ENCODE measurements at regions not wholly inside any gene's neighbourhood (a gene's known extent, or its start where the extent isn't known, plus 50 kb on each side); places are given as distances from the start of the nearest gene placed in this dataset.

DNA sequence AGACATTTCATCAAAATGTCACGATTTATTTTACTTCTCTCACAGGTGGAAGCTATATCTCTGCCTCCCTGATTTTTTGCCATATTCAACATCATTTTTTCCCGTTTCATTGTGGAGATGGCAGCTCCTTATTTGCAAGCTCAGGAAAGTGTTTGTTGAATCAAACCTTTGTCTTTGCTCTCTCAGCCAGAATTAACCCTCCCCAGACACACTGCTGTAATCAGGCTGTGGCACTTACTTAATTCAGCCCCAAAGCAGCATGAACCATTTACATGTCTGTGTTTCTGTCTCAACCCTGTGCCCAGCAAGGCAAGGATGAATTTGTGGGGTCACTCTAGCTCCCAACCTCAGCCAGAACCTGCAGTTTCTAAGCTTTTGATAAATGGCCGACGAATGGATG lies 397.2 kb downstream of the TCERG1L start:
- intact Hi-C loops (cut with micrococcal nuclease) = no loop called here
- Histone ChIP-seq H3K36me3 (ENCODE audit: insufficient read depth, low read length) (no peaks in the 10 kb centered on the region), H3K27me3 (ENCODE audit: insufficient read depth, low read length) (no peaks in the 10 kb centered on the region), H3K4me1 (ENCODE audit: insufficient read depth, low read length) (no peaks in the 10 kb centered on the region), H3K27ac (ENCODE audit: low read depth, low read length) (no peak overlapping the region), H3K9me3 (ENCODE audit: control insufficient read depth in 1 of 2, low read length in 2 of 2) (no peaks in the 10 kb centered on the region), H3K4me3 (ENCODE audit: low read length in 2 of 2) (no peak overlapping the region)
- Mint-ChIP-seq H3K27ac (no peak overlapping the region), H3K9me3 (peaks cover 2 to 20% (median 6%) of the 10 kb centered on the region in 8 donors), H3K27me3 (no peaks in the 10 kb centered on the region), H3K4me1 (no peaks in the 10 kb centered on the region), H3K4me3 (no peak overlapping the region), H3K36me3 (peaks cover 0 to 3% of the 10 kb centered on the region in 2 donors)
- no peak for DNase-seq
- ChIA-PET POLR2A (ENCODE audit: partially characterized antibody) (no interaction called here), CTCF (ENCODE audit: partially characterized antibody) (no interaction called here)

DNA sequence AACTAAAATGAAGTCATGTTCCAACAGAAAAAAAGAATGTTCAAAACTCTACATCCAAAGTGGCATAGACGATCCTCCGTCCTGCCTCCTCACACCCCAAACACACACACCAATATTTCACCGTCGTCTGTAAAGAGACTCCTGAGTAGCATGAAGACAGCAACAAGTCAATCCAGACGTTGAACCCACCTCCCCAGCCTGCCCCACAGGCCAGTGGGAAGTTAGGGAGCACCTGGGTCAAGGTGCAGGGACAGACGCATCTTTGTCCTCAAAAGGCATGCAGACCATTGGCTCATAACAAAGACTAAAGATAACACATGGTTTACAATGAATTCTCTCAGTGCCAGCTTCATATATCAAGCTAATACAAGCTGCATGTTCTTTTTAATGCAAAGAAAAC lies 396.5 kb downstream of the TCERG1L start:
- ChIA-PET CTCF (ENCODE audit: partially characterized antibody) (no interaction called here), POLR2A (ENCODE audit: partially characterized antibody) (no interaction called here)
- Histone ChIP-seq H3K36me3 (ENCODE audit: insufficient read depth, low read length) (no peaks in the 10 kb centered on the region), H3K9me3 (ENCODE audit: control insufficient read depth in 1 of 2, low read length in 2 of 2) (no peaks in the 10 kb centered on the region), H3K4me3 (ENCODE audit: low read length in 2 of 2) (no peak overlapping the region), H3K27me3 (ENCODE audit: insufficient read depth, low read length) (no peaks in the 10 kb centered on the region), H3K4me1 (ENCODE audit: insufficient read depth, low read length) (no peaks in the 10 kb centered on the region), H3K27ac (ENCODE audit: low read depth, low read length) (no peak overlapping the region)
- Mint-ChIP-seq H3K36me3 (peaks cover 0 to 3% of the 10 kb centered on the region in 2 donors), H3K27ac (no peak overlapping the region), H3K4me1 (no peaks in the 10 kb centered on the region), H3K9me3 (peaks cover 2 to 20% (median 6%) of the 10 kb centered on the region in 8 donors), H3K27me3 (no peaks in the 10 kb centered on the region), H3K4me3 (no peak overlapping the region)
- DNase-seq = no peak
- intact Hi-C loops (cut with micrococcal nuclease) = no loop called here

DNA sequence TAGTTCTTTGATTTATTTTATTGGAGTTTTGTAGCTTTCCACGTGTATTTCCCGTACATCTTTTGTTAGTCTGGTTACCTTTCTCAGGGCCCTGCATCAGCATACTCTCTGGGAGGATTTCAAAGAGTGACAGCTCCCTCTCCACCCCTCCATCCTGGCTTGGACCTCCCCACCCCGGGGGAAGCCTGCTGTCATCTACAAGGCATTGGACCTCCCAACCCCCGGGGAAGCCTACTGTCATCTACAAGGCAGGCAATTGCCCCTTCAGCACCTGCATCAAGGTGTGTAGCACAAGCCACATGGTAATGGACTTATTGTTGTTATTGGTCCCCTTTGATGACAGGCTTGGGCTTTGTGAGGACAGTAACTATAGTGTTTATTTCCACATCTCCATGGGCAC lies 390.1 kb downstream of the TCERG1L start:
- Mint-ChIP-seq H3K27ac (no peak overlapping the region), H3K4me3 (no peak overlapping the region), H3K36me3 (no peaks in the 10 kb centered on the region), H3K27me3 (no peaks in the 10 kb centered on the region), H3K4me1 (no peaks in the 10 kb centered on the region), H3K9me3 (peaks cover 0 to 2% (median 0%) of the 10 kb centered on the region in 8 donors)
- H3K4me1 ChIP-seq (ENCODE audit: insufficient read depth, low read length) = no peaks in the 10 kb centered on the region
- intact Hi-C loops (cut with micrococcal nuclease) = no loop called here
- H3K27me3 ChIP-seq (ENCODE audit: insufficient read depth, low read length) = no peaks in the 10 kb centered on the region
- DNase-seq = no peak
- CTCF ChIA-PET (ENCODE audit: partially characterized antibody) = no interaction called here
- no peaks in the 10 kb centered on the region for H3K9me3 ChIP-seq (ENCODE audit: control insufficient read depth in 1 of 2, low read length in 2 of 2)
- POLR2A ChIA-PET (ENCODE audit: partially characterized antibody) = no interaction called here
- H3K4me3 ChIP-seq (ENCODE audit: low read length in 2 of 2) = no peak overlapping the region
- no peak overlapping the region for H3K27ac ChIP-seq (ENCODE audit: low read depth, low read length)
- no peaks in the 10 kb centered on the region for H3K36me3 ChIP-seq (ENCODE audit: insufficient read depth, low read length)

DNA sequence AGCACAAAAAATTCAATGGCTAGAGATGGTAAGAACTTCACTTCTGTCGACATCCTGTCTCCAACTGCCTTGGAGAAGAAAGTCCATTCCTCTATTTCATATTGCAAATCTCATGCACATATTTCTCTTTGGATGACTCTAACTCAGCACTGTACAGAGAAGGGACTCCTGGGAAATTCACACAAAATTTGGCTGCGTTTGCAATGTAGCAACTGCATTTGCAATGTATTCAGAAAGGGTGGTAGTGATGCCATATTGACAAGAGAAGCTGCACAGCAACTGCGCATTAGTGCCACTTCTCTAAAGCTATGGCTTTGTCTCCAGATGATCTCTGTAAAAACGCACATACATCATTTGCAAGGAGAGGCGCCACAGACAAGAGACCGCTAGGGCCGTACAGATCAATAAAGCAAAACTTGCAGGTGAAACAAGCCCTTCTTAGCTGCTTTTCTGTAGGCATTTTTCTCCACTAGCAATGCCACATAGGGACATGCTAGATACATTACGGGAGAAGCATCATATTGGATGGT lies 389.5 kb downstream of the TCERG1L start:
- POLR2A ChIA-PET (ENCODE audit: partially characterized antibody) = no interaction called here
- intact Hi-C loops (cut with micrococcal nuclease) = no loop called here

DNA sequence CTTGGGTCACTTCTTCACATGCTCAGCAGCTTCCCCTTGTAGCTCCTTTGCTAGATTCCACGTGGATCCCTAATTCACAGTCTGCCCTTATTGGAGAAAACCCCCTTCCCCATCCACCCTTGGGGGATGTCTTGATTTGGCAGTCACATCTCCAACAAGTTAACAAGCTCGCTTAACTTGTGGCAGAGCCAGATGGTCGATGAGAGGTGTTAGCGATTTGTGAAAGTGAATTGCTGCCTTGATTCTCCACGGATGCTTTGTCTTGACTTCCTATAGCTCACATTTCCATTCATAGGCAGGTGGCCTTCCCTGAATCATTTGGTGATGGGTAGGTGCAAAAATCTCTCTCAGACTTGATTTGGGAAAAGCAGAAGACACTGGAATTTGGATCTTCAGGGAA lies 387.9 kb downstream of the TCERG1L start:
- DNase-seq = no peak
- Histone ChIP-seq H3K36me3 (ENCODE audit: insufficient read depth, low read length) (no peaks in the 10 kb centered on the region), H3K9me3 (ENCODE audit: control insufficient read depth in 1 of 2, low read length in 2 of 2) (no peaks in the 10 kb centered on the region), H3K4me3 (ENCODE audit: low read length in 2 of 2) (no peak overlapping the region), H3K4me1 (ENCODE audit: insufficient read depth, low read length) (no peaks in the 10 kb centered on the region), H3K27me3 (ENCODE audit: insufficient read depth, low read length) (no peaks in the 10 kb centered on the region), H3K27ac (ENCODE audit: low read depth, low read length) (no peak overlapping the region)
- H3K27ac Mint-ChIP-seq = no peak overlapping the region
- ChIA-PET POLR2A (ENCODE audit: partially characterized antibody) (no interaction called here), CTCF (ENCODE audit: partially characterized antibody) (no interaction called here)
- no peaks in the 10 kb centered on the region for H3K36me3 Mint-ChIP-seq
- intact Hi-C loops (cut with micrococcal nuclease) = no loop called here
- no peaks in the 10 kb centered on the region for H3K9me3 Mint-ChIP-seq
- no peaks in the 10 kb centered on the region for H3K4me1 Mint-ChIP-seq
- no peak overlapping the region for H3K4me3 Mint-ChIP-seq
- H3K27me3 Mint-ChIP-seq = no peaks in the 10 kb centered on the region

More for the DNA sequence above, 389.5 kb downstream of the TCERG1L start:
- no peak overlapping the region for H3K4me3 ChIP-seq (ENCODE audit: low read length in 2 of 2)
- Mint-ChIP-seq H3K4me3 (no peak overlapping the region), H3K4me1 (no peaks in the 10 kb centered on the region), H3K9me3 (no peaks in the 10 kb centered on the region), H3K27ac (no peak overlapping the region), H3K27me3 (no peaks in the 10 kb centered on the region), H3K36me3 (no peaks in the 10 kb centered on the region)
- H3K36me3 ChIP-seq (ENCODE audit: insufficient read depth, low read length) = no peaks in the 10 kb centered on the region
- CTCF ChIA-PET (ENCODE audit: partially characterized antibody) = no interaction called here
- no peak for DNase-seq
- no peaks in the 10 kb centered on the region for H3K27me3 ChIP-seq (ENCODE audit: insufficient read depth, low read length)
- no peaks in the 10 kb centered on the region for H3K4me1 ChIP-seq (ENCODE audit: insufficient read depth, low read length)
- no peak overlapping the region for H3K27ac ChIP-seq (ENCODE audit: low read depth, low read length)
- no peaks in the 10 kb centered on the region for H3K9me3 ChIP-seq (ENCODE audit: control insufficient read depth in 1 of 2, low read length in 2 of 2)

DNA sequence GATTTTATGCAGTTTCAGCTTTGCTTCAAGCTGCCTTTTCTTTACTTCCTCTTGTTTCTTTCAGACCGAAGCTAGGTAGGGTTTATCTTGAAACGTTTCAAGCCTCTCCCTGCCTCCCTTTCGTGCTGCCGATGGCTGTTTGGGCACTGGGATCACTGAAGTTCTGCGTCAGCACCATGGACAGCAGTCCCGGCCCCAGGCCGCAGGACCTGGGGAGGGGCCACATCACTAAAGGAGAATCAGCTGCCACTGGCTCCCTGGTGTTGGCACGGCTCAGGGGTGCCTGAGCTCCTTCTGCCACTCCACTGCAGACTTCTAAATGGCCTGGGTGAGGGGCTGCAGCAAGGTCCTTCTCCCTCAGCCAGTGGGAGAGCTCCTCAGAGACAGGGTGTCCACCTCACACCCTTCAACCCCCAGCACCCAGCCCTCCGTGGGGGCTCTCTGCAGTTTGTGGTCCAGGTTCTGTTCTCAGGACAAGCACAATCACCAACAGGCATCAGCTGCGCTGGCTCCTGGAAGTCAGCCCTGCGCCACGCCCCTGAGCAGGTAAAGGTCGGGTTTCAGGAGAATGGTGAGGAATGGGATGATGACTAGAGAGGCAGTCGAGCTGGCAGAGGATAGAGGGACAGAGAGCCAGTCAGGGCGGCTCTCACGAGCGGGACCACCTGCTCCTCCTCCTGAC lies 387.2 kb downstream of the TCERG1L start:
- ChIA-PET POLR2A (ENCODE audit: partially characterized antibody) (no interaction called here), CTCF (ENCODE audit: partially characterized antibody) (no interaction called here)
- Mint-ChIP-seq H3K27ac (no peak overlapping the region), H3K36me3 (no peaks in the 10 kb centered on the region), H3K27me3 (no peaks in the 10 kb centered on the region), H3K4me3 (no peak overlapping the region), H3K9me3 (no peaks in the 10 kb centered on the region), H3K4me1 (no peaks in the 10 kb centered on the region)
- no peaks in the 10 kb centered on the region for H3K36me3 ChIP-seq (ENCODE audit: insufficient read depth, low read length)
- no peak overlapping the region for H3K4me3 ChIP-seq (ENCODE audit: low read length in 2 of 2)
- H3K27me3 ChIP-seq (ENCODE audit: insufficient read depth, low read length) = no peaks in the 10 kb centered on the region
- intact Hi-C loops (cut with micrococcal nuclease) = no loop called here
- H3K4me1 ChIP-seq (ENCODE audit: insufficient read depth, low read length) = no peaks in the 10 kb centered on the region
- H3K27ac ChIP-seq (ENCODE audit: low read depth, low read length) = no peak overlapping the region
- no peaks in the 10 kb centered on the region for H3K9me3 ChIP-seq (ENCODE audit: control insufficient read depth in 1 of 2, low read length in 2 of 2)
- DNase-seq = no peak

DNA sequence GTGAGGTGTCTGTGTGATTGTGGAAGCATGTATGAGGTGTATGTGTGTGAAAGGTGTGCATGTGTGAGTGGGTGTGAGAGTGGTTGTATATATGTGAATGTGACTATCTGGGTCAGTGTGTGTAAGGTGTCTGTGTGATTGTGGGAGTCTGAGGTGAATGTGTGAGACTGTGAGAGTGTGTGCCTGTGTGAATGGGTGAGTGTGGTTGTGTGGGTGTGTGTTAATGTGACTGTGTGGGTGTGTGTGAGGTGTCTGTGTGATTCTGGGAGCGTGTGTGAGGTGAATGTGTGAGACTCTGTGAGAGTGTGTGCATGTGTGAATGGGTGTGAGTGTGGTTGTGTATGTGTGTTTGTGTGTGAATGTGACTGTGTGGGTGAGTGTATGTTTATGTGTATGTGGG lies 385.1 kb downstream of the TCERG1L start:
- H3K36me3 Mint-ChIP-seq = no peaks in the 10 kb centered on the region
- no peaks in the 10 kb centered on the region for H3K27me3 ChIP-seq (ENCODE audit: insufficient read depth, low read length)
- H3K9me3 ChIP-seq (ENCODE audit: control insufficient read depth in 1 of 2, low read length in 2 of 2) = no peaks in the 10 kb centered on the region
- H3K27ac Mint-ChIP-seq = no peak overlapping the region
- no peak overlapping the region for H3K27ac ChIP-seq (ENCODE audit: low read depth, low read length)
- H3K4me3 Mint-ChIP-seq = no peak overlapping the region
- intact Hi-C loops (cut with micrococcal nuclease) = no loop called here
- no peaks in the 10 kb centered on the region for H3K36me3 ChIP-seq (ENCODE audit: insufficient read depth, low read length)
- no peaks in the 10 kb centered on the region for H3K4me1 ChIP-seq (ENCODE audit: insufficient read depth, low read length)
- no peak overlapping the region for H3K4me3 ChIP-seq (ENCODE audit: low read length in 2 of 2)
- ChIA-PET POLR2A (ENCODE audit: partially characterized antibody) (no interaction called here), CTCF (ENCODE audit: partially characterized antibody) (no interaction called here)
- DNase-seq = no peak
- no peaks in the 10 kb centered on the region for H3K4me1 Mint-ChIP-seq
- peaks cover 0 to 2% (median 0%) of the 10 kb centered on the region in 8 donors for H3K9me3 Mint-ChIP-seq
- H3K27me3 Mint-ChIP-seq = no peaks in the 10 kb centered on the region

DNA sequence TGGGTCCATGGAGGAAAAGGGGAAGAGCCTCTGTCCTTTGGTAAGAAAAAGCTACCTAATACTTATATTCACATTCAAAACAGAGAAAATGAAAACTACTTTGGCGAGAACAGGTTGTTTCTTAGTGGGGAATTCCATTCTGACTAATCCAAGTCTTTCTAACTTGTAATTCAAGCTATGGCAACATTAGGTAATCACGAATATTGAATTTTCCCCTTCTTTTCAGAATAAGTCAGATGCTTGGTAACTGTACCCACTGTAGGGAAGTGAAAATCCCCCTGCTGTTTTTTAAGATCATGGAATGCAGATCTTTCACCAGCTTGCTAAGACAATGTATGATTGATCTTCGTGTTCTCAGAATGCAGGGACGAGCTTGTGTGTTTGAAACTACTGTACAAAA lies 384.4 kb downstream of the TCERG1L start:
- no peaks in the 10 kb centered on the region for H3K4me1 Mint-ChIP-seq
- peaks cover 0 to 2% (median 0%) of the 10 kb centered on the region in 8 donors for H3K9me3 Mint-ChIP-seq
- no peaks in the 10 kb centered on the region for H3K27me3 ChIP-seq (ENCODE audit: insufficient read depth, low read length)
- no peaks in the 10 kb centered on the region for H3K4me1 ChIP-seq (ENCODE audit: insufficient read depth, low read length)
- no peak for DNase-seq
- H3K4me3 ChIP-seq (ENCODE audit: low read length in 2 of 2) = no peak overlapping the region
- H3K27ac Mint-ChIP-seq = no peak overlapping the region
- no peaks in the 10 kb centered on the region for H3K36me3 Mint-ChIP-seq
- intact Hi-C loops (cut with micrococcal nuclease) = no loop called here
- no peaks in the 10 kb centered on the region for H3K27me3 Mint-ChIP-seq
- no peak overlapping the region for H3K4me3 Mint-ChIP-seq
- no peak overlapping the region for H3K27ac ChIP-seq (ENCODE audit: low read depth, low read length)
- CTCF ChIA-PET (ENCODE audit: partially characterized antibody) = no interaction called here
- no peaks in the 10 kb centered on the region for H3K36me3 ChIP-seq (ENCODE audit: insufficient read depth, low read length)
- no peaks in the 10 kb centered on the region for H3K9me3 ChIP-seq (ENCODE audit: control insufficient read depth in 1 of 2, low read length in 2 of 2)
- POLR2A ChIA-PET (ENCODE audit: partially characterized antibody) = no interaction called here

Data from CD4-positive, alpha-beta memory T cell (primary cell).